ENCODE measurements at regions not wholly inside any gene's neighbourhood (a gene's known extent, or its start where the extent isn't known, plus 50 kb on each side); places are given as distances from the start of the nearest gene placed in this dataset.
"Not testable (repeated sequence)": the region's sequence is repeated elsewhere in the genome, so short reads cannot be mapped to it uniquely, and the experiment has no call there.

DNA sequence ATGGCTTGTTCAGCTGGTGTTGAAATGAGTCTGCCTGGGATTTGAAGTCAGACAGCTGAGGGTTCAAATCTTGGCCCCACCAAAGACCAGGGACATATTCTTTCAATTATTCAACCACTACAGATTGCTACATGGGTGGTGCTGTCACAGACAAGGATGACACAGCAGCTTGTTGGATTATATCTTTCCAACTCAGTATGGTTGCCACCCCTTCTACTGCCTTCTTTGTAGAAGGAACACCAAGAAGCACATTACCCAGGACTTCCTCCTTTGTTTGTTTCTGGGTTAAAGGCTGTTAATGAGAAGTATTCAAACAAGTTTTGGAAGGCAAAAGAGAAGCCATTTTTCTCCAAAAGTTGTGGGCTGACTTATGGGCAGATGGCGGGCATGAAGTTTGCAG is 78.6 kb downstream of the COPRS start:
- no peaks in the 10 kb centered on the region for H3K27me3 ChIP-seq
- no peaks in the 10 kb centered on the region for H3K4me1 ChIP-seq
- Mint-ChIP-seq H3K4me3 (no peak overlapping the region), H3K36me3 (no peaks in the 10 kb centered on the region), H3K27me3 (ENCODE audit: insufficient read depth, low read depth) (no peaks in the 10 kb centered on the region), H3K9me3 (peaks cover 7% of the 10 kb centered on the region), H3K27ac (no peak overlapping the region), H3K4me1 (no peaks in the 10 kb centered on the region)
- H3K4me2 ChIP-seq: no peak overlapping the region
- H4K20me1 ChIP-seq (ENCODE audit: low read depth): no peaks in the 10 kb centered on the region
- H3K4me3 ChIP-seq: no peak overlapping the region
- H3K79me2 ChIP-seq (ENCODE audit: low read depth): no peaks in the 10 kb centered on the region
- TF ChIP-seq EZH2 (IDR thresholded peaks at IDR 0.05) (no peak), EZH2phosphoT487 (IDR thresholded peaks at IDR 0.05) (no peak)
- TF ChIP-seq, protein P1, sequence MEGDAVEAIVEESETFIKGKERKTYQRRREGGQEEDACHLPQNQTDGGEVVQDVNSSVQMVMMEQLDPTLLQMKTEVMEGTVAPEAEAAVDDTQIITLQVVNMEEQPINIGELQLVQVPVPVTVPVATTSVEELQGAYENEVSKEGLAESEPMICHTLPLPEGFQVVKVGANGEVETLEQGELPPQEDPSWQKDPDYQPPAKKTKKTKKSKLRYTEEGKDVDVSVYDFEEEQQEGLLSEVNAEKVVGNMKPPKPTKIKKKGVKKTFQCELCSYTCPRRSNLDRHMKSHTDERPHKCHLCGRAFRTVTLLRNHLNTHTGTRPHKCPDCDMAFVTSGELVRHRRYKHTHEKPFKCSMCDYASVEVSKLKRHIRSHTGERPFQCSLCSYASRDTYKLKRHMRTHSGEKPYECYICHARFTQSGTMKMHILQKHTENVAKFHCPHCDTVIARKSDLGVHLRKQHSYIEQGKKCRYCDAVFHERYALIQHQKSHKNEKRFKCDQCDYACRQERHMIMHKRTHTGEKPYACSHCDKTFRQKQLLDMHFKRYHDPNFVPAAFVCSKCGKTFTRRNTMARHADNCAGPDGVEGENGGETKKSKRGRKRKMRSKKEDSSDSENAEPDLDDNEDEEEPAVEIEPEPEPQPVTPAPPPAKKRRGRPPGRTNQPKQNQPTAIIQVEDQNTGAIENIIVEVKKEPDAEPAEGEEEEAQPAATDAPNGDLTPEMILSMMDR (IDR thresholded peaks at IDR 0.05): no peak
- H3K36me3 ChIP-seq: no peaks in the 10 kb centered on the region
- no peak for DNase-seq (ENCODE audit: low spot score)
- H2AFZ ChIP-seq (replicated peaks): no peak overlapping the region
- no peaks in the 10 kb centered on the region for H3K9me3 ChIP-seq (ENCODE audit: low read depth)
- no peaks in the 10 kb centered on the region for H3F3A ChIP-seq (ENCODE audit: low read depth)
- H3K27ac ChIP-seq: no peak overlapping the region
- no peak overlapping the region for H3K9ac ChIP-seq

DNA sequence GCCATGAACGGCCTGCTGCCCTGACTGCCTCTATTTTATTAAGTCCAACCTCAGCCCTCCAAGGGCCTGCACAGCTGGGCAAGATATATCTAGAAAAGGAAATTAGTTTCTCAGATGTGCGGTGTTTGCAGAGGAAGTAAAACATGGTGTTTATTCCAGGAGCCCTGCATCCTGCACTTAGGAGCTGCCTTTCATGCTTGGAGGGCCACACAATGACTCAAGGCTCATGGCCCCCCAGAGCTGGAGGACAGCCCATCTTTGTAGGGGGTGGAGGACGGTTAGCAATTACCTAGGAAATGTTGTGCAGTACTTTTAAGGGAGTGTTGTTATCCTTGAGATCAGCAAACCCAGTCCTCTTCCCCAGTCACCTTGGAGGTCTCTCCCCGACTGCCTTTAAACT is 80.5 kb downstream of the COPRS start:
- Mint-ChIP-seq H3K9me3 (peaks cover 5% of the 10 kb centered on the region), H3K36me3 (no peaks in the 10 kb centered on the region), H3K4me3 (no peak overlapping the region), H3K4me1 (no peaks in the 10 kb centered on the region), H3K27ac (no peak overlapping the region), H3K27me3 (ENCODE audit: insufficient read depth, low read depth) (no peaks in the 10 kb centered on the region)
- no peak overlapping the region for H3K4me3 ChIP-seq
- H2AFZ ChIP-seq (replicated peaks): no peak overlapping the region
- H3F3A ChIP-seq (ENCODE audit: low read depth): no peaks in the 10 kb centered on the region
- no peaks in the 10 kb centered on the region for H3K36me3 ChIP-seq
- no peak overlapping the region for H3K4me2 ChIP-seq
- no peaks in the 10 kb centered on the region for H3K9me3 ChIP-seq (ENCODE audit: low read depth)
- H3K9ac ChIP-seq: no peak overlapping the region
- H3K4me1 ChIP-seq: no peaks in the 10 kb centered on the region
- TF ChIP-seq, protein P1 (IDR thresholded peaks at IDR 0.05): no peak
- TF ChIP-seq EZH2phosphoT487 (IDR thresholded peaks at IDR 0.05): no peak
- no peak for TF ChIP-seq EZH2 (IDR thresholded peaks at IDR 0.05)
- H3K27ac ChIP-seq: no peak overlapping the region
- no peak for DNase-seq (ENCODE audit: low spot score)
- no peaks in the 10 kb centered on the region for H3K79me2 ChIP-seq (ENCODE audit: low read depth)
- H3K27me3 ChIP-seq: no peaks in the 10 kb centered on the region
- H4K20me1 ChIP-seq (ENCODE audit: low read depth): no peaks in the 10 kb centered on the region

DNA sequence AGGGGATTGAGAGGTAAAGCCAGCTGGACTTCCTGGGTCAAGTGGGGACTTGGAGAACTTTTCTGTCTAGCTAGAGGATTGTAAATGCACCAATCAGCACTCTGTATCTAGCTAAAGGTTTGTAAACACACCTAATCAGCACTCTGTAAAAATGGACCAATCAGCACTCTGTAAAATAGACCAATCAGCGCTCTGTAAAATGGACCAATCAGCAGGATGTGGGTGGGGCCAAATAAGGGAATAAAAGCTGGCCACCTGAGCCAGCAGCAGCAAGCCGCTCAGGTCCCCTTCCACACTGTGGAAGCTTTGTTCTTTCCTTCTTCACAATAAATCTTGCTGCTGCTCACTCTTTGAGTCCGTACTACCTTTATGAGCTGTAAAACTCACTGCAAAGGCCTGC is 87.7 kb downstream of the COPRS start:
- not testable (repeated sequence) for H3K4me1 ChIP-seq; H2AFZ ChIP-seq (replicated peaks); H3K4me2 ChIP-seq; H4K20me1 ChIP-seq (ENCODE audit: low read depth); H3K27me3 ChIP-seq; H3K27me3 Mint-ChIP-seq (ENCODE audit: insufficient read depth, low read depth); H3K27ac Mint-ChIP-seq; H3K4me3 ChIP-seq; H3K9ac ChIP-seq; H3K36me3 Mint-ChIP-seq; H3K36me3 ChIP-seq; H3K4me3 Mint-ChIP-seq; H3K9me3 ChIP-seq (ENCODE audit: low read depth); H3K27ac ChIP-seq; H3K79me2 ChIP-seq (ENCODE audit: low read depth); H3K9me3 Mint-ChIP-seq; H3K4me1 Mint-ChIP-seq; H3F3A ChIP-seq (ENCODE audit: low read depth); DNase-seq (ENCODE audit: low spot score)

DNA sequence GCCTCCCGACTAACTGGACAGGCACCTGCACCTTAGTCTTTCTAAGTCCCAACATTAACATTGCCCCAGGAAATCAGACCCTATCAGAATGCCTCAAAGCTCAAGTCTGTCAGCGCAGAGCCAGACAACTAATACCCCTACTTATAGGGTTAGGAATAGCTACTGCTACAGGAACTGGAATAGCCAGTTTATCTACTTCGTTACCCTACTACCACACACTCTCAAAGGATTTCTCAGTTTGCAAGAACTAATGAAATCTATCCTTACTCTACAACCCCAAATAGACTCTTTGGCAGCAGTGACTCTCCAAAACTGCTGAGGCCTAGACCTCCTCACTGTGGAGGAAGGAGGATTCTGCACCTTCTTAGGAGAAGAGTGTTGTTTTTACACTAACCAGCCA is 88.5 kb downstream of the COPRS start:
- H3F3A ChIP-seq (ENCODE audit: low read depth); H3K4me1 Mint-ChIP-seq; H3K79me2 ChIP-seq (ENCODE audit: low read depth); H3K9me3 ChIP-seq (ENCODE audit: low read depth); H3K9me3 Mint-ChIP-seq; H3K27me3 ChIP-seq; H3K27ac Mint-ChIP-seq; DNase-seq (ENCODE audit: low spot score); H3K4me3 Mint-ChIP-seq; H3K4me2 ChIP-seq; H3K4me3 ChIP-seq; H2AFZ ChIP-seq (replicated peaks); H3K27ac ChIP-seq; H3K9ac ChIP-seq; H3K4me1 ChIP-seq; H3K36me3 ChIP-seq; H3K36me3 Mint-ChIP-seq; H4K20me1 ChIP-seq (ENCODE audit: low read depth); H3K27me3 Mint-ChIP-seq (ENCODE audit: insufficient read depth, low read depth): not testable (repeated sequence)

DNA sequence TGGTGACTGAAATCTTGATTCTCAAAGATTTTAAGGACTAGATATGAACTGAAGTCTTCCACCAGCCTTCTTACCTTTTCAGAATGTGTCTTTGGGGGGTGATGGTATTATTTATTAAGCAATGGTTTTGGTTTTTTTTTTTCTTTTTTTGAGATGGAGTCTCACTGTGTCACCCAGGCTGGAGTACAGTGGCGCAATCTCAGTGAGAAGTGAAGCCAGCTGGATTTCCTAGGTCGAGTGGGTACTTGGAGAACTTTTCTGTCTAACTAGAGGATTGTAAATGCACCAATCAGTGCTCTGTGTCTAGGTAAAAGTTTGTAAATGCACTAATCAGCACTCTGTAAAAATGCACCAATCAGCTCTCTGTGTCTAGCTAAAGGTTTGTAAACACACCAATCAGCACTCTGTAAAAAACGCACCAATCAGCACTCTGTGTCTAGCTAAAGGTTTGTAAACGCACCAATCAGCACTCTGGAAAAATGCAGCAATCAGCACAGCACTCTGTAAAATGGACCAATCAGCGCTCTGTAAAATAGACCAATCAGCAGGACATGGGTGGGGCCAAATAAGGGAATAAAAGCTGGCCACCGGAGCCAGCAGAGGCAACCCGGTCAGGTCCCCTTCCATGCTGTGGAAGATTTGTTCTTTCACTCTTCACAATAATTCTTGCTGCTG is 97.1 kb downstream of the COPRS start:
- not testable (repeated sequence) for H3K4me3 Mint-ChIP-seq; H3K4me3 ChIP-seq; H3K27ac ChIP-seq; DNase-seq (ENCODE audit: low spot score); H3K79me2 ChIP-seq (ENCODE audit: low read depth); H3K9me3 Mint-ChIP-seq; H3K4me1 ChIP-seq; H3K9ac ChIP-seq; H3K27me3 ChIP-seq; H3K36me3 ChIP-seq; H3K27ac Mint-ChIP-seq; H4K20me1 ChIP-seq (ENCODE audit: low read depth); H2AFZ ChIP-seq (replicated peaks); H3K9me3 ChIP-seq (ENCODE audit: low read depth); H3K27me3 Mint-ChIP-seq (ENCODE audit: insufficient read depth, low read depth); H3K4me1 Mint-ChIP-seq; H3F3A ChIP-seq (ENCODE audit: low read depth); H3K36me3 Mint-ChIP-seq; H3K4me2 ChIP-seq
